K562 (cell line): ENCODE measurements at regions not wholly inside any gene's neighbourhood (a gene's known extent, or its start where the extent isn't known, plus 50 kb on each side); places are given as distances from the start of the nearest gene placed in this dataset.

ENCODE experiments used
- ARID3B ChIP-seq: fragments of 250-450 bp; sonication (Bioruptor Pico); IDR thresholded peaks from 2 replicates; pipeline ENCODE4 v1.4.0; 2020; ENCODE audit warnings: borderline replicate concordance
- CBX1 ChIP-seq: sonication (generic); IDR thresholded peaks from 2 replicates; pipeline ENCODE4 v1.6.1; 2016; ENCODE audit warnings: antibody characterized with exemption, low read depth, mild to moderate bottlenecking
- E2F5 ChIP-seq: sonication (generic); formaldehyde crosslinking; IDR thresholded peaks from 2 replicates; pipeline ENCODE4 v1.8.0; 2022; ENCODE audit warnings: mild to moderate bottlenecking, missing genetic modification reagents
- HNRNPH1 ChIP-seq: fragments of 200-400 bp; formaldehyde crosslinking; optimal IDR thresholded peaks from 2 replicates; pipeline ENCODE3; 2017; ENCODE audit warnings: low read depth, mild to moderate bottlenecking, low read length, moderate library complexity
- LCOR ChIP-seq: sonication (generic); formaldehyde crosslinking; IDR thresholded peaks from 2 replicates; pipeline ENCODE4 v1.8.0; 2022; ENCODE audit warnings: mild to moderate bottlenecking, missing genetic modification reagents
- MAZ ChIP-seq, 2 experiments: fragments of 450-650 bp in 1 of 2; sonication (generic) in 1 of 2; formaldehyde crosslinking; IDR thresholded peaks in 1 of 2; conservative IDR thresholded peaks in 1 of 2; 2 replicates each; pipeline versions ENCODE4 v1.4.0 to v1.5.0; 2020; ENCODE audit warnings: mild to moderate bottlenecking in 1 of 2, missing genetic modification reagents in 1 of 2
- MGA ChIP-seq: fragments of 450-650 bp; IDR thresholded peaks from 2 replicates; pipeline ENCODE4 v1.6.1; 2016; ENCODE audit warnings: mild to moderate bottlenecking, moderate library complexity
- MYC ChIP-seq, 2 experiments: fragments of 250-450 bp in 1 of 2; sonication (Bioruptor Pico) in 1 of 2; IDR thresholded peaks; 2 replicates each; pipeline versions ENCODE4 v1.5.1 to v1.6.1; 2012 to 2021; ENCODE audit warnings: low read depth in 2 of 2, borderline replicate concordance in 1 of 2, improper control_type of control experiment in 1 of 2, low read length in 1 of 2, mild to moderate bottlenecking in 1 of 2, moderate library complexity in 1 of 2
- SNRNP70 ChIP-seq: fragments of 200-400 bp; formaldehyde crosslinking; optimal IDR thresholded peaks from 2 replicates; pipeline ENCODE3; 2017; ENCODE audit warnings: low read depth, low read length
- ZBTB33 ChIP-seq: sonication (generic); formaldehyde crosslinking; IDR thresholded peaks from 2 replicates; pipeline ENCODE4 v1.8.1; 2023; ENCODE audit warnings: mild to moderate bottlenecking, missing genetic modification reagents
- ZNF41 ChIP-seq: fragments of 250-450 bp; sonication (Bioruptor Pico); conservative IDR thresholded peaks from 2 replicates; pipeline ENCODE4 v1.4.0; 2020; ENCODE audit warnings: mild to moderate bottlenecking

GRCh38 chr19:28553005-28553404 lies 659.9 kb downstream of the UQCRFS1 start (continued):
- peak; percentile 88 for TF ChIP-seq MGA
- peak; percentile 59; the same call in 1 of the 2 replicates for TF ChIP-seq MYC (IDR thresholded peaks at IDR 0.05; ENCODE audit: low read depth, low read length)
- peak; percentile 67; the same call in 1 of the 2 replicates for TF ChIP-seq MYC (CRISPR knock-in tag; IDR thresholded peaks at IDR 0.05; ENCODE audit: borderline replicate concordance, low read depth)
- TF ChIP-seq LCOR (CRISPR knock-in tag), result no peak
- 0 out of 4 replicates have a peak, but pooled peaks of 1 of the 2 experiments have one; percentile 32 for TF ChIP-seq MAZ (CRISPR knock-in tag; conservative IDR thresholded peaks at IDR 0.05 in 1 of 2, IDR thresholded peaks at IDR 0.05 in 1 of 2)
- TF ChIP-seq SNRNP70, result no peak
- peak; percentile 64; the same call in 1 of the 2 replicates for TF ChIP-seq ZNF41 (CRISPR knock-in tag)
- no peak for TF ChIP-seq E2F5 (CRISPR knock-in tag)
- no peak for TF ChIP-seq HNRNPH1
- 0 out of 2 replicates have a peak, but pooled peaks have one; percentile 37 for TF ChIP-seq CBX1
- no peak for TF ChIP-seq ZBTB33 (CRISPR knock-in tag)
- TF ChIP-seq ARID3B (CRISPR knock-in tag), result peak; percentile 56; the same call in 1 of the 2 replicates
